H9 (cell line): ENCODE measurements at regions not wholly inside any gene's neighbourhood (a gene's known extent, or its start where the extent isn't known, plus 50 kb on each side); places are given as distances from the start of the nearest gene placed in this dataset.

Experiments used
- DNase-seq: peaks from one replicate; pipeline ENCODE4 v3.0.0-alpha.2; 2017
- H2AFZ ChIP-seq: one replicate; pipeline ENCODE4 v1.6.1; 2013; ENCODE audit warnings: mild to moderate bottlenecking, low read length, control low read depth, moderate library complexity
- H2AK5ac ChIP-seq: 2 replicates; pipeline ENCODE4 v1.6.1; 2013; ENCODE audit warnings: low read length, control low read depth, mixed read lengths; ENCODE audit not compliant: insufficient read length
- H2BK120ac ChIP-seq: one replicate; pipeline ENCODE4 v1.6.1; 2013; ENCODE audit warnings: low read depth, mild to moderate bottlenecking, low read length, control low read depth, inconsistent platforms; ENCODE audit not compliant: poor library complexity, severe bottlenecking
- H2BK12ac ChIP-seq: 2 replicates; pipeline ENCODE4 v1.6.1; 2013; ENCODE audit warnings: low read length, control low read depth, mixed read lengths, low read depth; ENCODE audit not compliant: insufficient read length
- H2BK15ac ChIP-seq: 2 replicates; pipeline ENCODE4 v1.6.1; 2013; ENCODE audit warnings: low read depth, low read length, control low read depth
- H2BK20ac ChIP-seq: one replicate; pipeline ENCODE4 v1.6.1; 2013; ENCODE audit warnings: low read depth, mild to moderate bottlenecking, low read length, control low read depth, inconsistent platforms; ENCODE audit not compliant: poor library complexity, severe bottlenecking
- H2BK5ac ChIP-seq: 2 replicates; pipeline ENCODE4 v1.6.1; 2013; ENCODE audit warnings: low read length, control low read depth, mixed read lengths; ENCODE audit not compliant: insufficient read length
- H3K14ac ChIP-seq: 2 replicates; pipeline ENCODE4 v1.6.1; 2013; ENCODE audit warnings: low read length, control low read depth; ENCODE audit not compliant: insufficient read depth
- H3K18ac ChIP-seq: 2 replicates; pipeline ENCODE4 v1.6.1; 2013; ENCODE audit warnings: low read depth, mild to moderate bottlenecking, mixed read lengths, low read length, control low read depth; ENCODE audit not compliant: insufficient read length
- H3K23ac ChIP-seq: 2 replicates; pipeline ENCODE4 v1.6.1; 2013; ENCODE audit warnings: low read length, control low read depth, mixed read lengths, low read depth; ENCODE audit not compliant: insufficient read length
- H3K23me2 ChIP-seq: 2 replicates; pipeline ENCODE4 v1.6.1; 2013; ENCODE audit warnings: low read depth, mild to moderate bottlenecking, mixed read lengths, low read length, control low read depth; ENCODE audit not compliant: insufficient read length, poor library complexity, severe bottlenecking
- H3K27ac ChIP-seq: 2 replicates; pipeline ENCODE4 v1.5.1; 2013; ENCODE audit warnings: low read length, control low read depth, mixed read lengths, low read depth; ENCODE audit not compliant: insufficient read length
- H3K27me3 ChIP-seq: 2 replicates; pipeline ENCODE4 v1.6.1; 2013; ENCODE audit warnings: low read length, control low read depth, inconsistent platforms; ENCODE audit not compliant: insufficient read depth
- H3K4ac ChIP-seq: 2 replicates; pipeline ENCODE4 v1.6.1; 2013; ENCODE audit warnings: low read depth, mild to moderate bottlenecking, control low read depth, inconsistent platforms, low read length, moderate library complexity
- H3K4me1 ChIP-seq: 2 replicates; pipeline ENCODE4 v1.6.1; 2013; ENCODE audit warnings: low read length, control low read depth, inconsistent platforms; ENCODE audit not compliant: insufficient read depth
- H3K4me2 ChIP-seq: 2 replicates; pipeline ENCODE4 v1.6.1; 2013; ENCODE audit warnings: low read length, control low read depth, mixed read lengths; ENCODE audit not compliant: insufficient read length, insufficient read depth
- H3K56ac ChIP-seq: 2 replicates; pipeline ENCODE4 v1.6.1; 2013; ENCODE audit warnings: low read depth, mild to moderate bottlenecking, mixed read lengths, low read length, control low read depth; ENCODE audit not compliant: insufficient read length
- H3K79me1 ChIP-seq: 2 replicates; pipeline ENCODE4 v1.6.1; 2013; ENCODE audit warnings: low read depth, mild to moderate bottlenecking, moderate library complexity, low read length, control low read depth, inconsistent platforms; ENCODE audit not compliant: insufficient read depth, poor library complexity, severe bottlenecking
- H3K79me2 ChIP-seq: 2 replicates; pipeline ENCODE4 v1.6.1; 2013; ENCODE audit warnings: low read length, control low read depth, inconsistent platforms; ENCODE audit not compliant: insufficient read depth
- H3K9ac ChIP-seq: 2 replicates; pipeline ENCODE4 v1.6.1; 2013; ENCODE audit warnings: low read length, control low read depth, mixed read lengths; ENCODE audit not compliant: insufficient read length; ENCODE audit errors: extremely low read depth
- H3K9me3 ChIP-seq: one replicate; pipeline ENCODE4 v1.6.1; 2013; ENCODE audit warnings: low read depth, low read length, inconsistent platforms; ENCODE audit not compliant: control insufficient read depth
- H3T11ph ChIP-seq: one replicate; pipeline ENCODE4 v1.6.1; 2013; ENCODE audit warnings: mild to moderate bottlenecking, low read length, control low read depth, inconsistent platforms
- H4K20me1 ChIP-seq: one replicate; pipeline ENCODE4 v1.6.1; 2013; ENCODE audit not compliant: control insufficient read depth, insufficient read length, insufficient read depth
- H4K5ac ChIP-seq: 2 replicates; pipeline ENCODE4 v1.6.1; 2013; ENCODE audit warnings: low read depth, mild to moderate bottlenecking, mixed read lengths, low read length, control low read depth; ENCODE audit not compliant: insufficient read length
- H4K8ac ChIP-seq: replicated peaks from 2 replicates; pipeline ENCODE4 v1.6.1; 2013; ENCODE audit warnings: low read length, control low read depth, mixed read lengths, low read depth; ENCODE audit not compliant: insufficient read length
- H4K91ac ChIP-seq: 2 replicates; pipeline ENCODE4 v1.6.1; 2013; ENCODE audit warnings: low read depth, mild to moderate bottlenecking, moderate library complexity, mixed read lengths, low read length, control low read depth; ENCODE audit not compliant: insufficient read length
- H3K27ac Mint-ChIP-seq, 3 experiments: 2 replicates in 2 of 3; 3 replicates in 1 of 3; pipeline ENCODE4 v1.8.0; 2020 to 2021; ENCODE audit warnings: mixed read lengths in 3 of 3, mild to moderate bottlenecking in 1 of 3, moderate library complexity in 1 of 3
- H3K27me3 Mint-ChIP-seq: 2 replicates; pipeline ENCODE4 v1.8.0; 2021; ENCODE audit warnings: low read depth, mild to moderate bottlenecking, moderate library complexity, mixed read lengths
- H3K36me3 Mint-ChIP-seq, 3 experiments: 2 replicates in 2 of 3; 3 replicates in 1 of 3; pipeline ENCODE4 v1.8.0; 2020 to 2021; ENCODE audit warnings: low read depth in 3 of 3, mixed read lengths in 3 of 3; ENCODE audit not compliant: insufficient read depth in 1 of 3
- H3K4me1 Mint-ChIP-seq, 2 experiments: 2 replicates each; pipeline ENCODE4 v1.8.0; 2020; ENCODE audit warnings: mixed read lengths in 2 of 2
- H3K4me3 Mint-ChIP-seq, 2 experiments: 2 replicates in 1 of 2; 3 replicates in 1 of 2; pipeline ENCODE4 v1.8.0; 2020 to 2021; ENCODE audit warnings: mild to moderate bottlenecking in 2 of 2, mixed read lengths in 2 of 2, moderate library complexity in 1 of 2
- H3K9me3 Mint-ChIP-seq, 2 experiments: 2 replicates in 1 of 2; 3 replicates in 1 of 2; pipeline ENCODE4 v1.8.0; 2020; ENCODE audit warnings: mild to moderate bottlenecking in 2 of 2, mixed read lengths in 2 of 2, moderate library complexity in 1 of 2
- CTCF ChIP-seq: fragments of 200-600 bp; sonication (generic); conservative IDR thresholded peaks from 3 replicates; pipeline ENCODE4 v1.8.0; 2021; ENCODE audit warnings: antibody characterized with exemption, mild to moderate bottlenecking
- whole genome bisulfite sequencing: extraction: QIAGEN DNeasy Blood & Tissue Kit; methylation state at CpG from one replicate; pipeline ENCODE4 v1.1.7; 2013; ENCODE audit warnings: missing lambda C conversion rate, low lambda C conversion rate, mixed read lengths; ENCODE audit not compliant: insufficient read length; ENCODE audit errors: extremely low coverage; 5-methylcytosine and 5-hydroxymethylcytosine counted together

GRCh38 chr1:95311014-95311413 lies 77.0 kb downstream of the RWDD3 start:
- H3K27ac Mint-ChIP-seq, result no peak overlapping the region
- WGBS, result no CpG with 5 or more reads among the region's 7 CpGs
- H3K27me3 Mint-ChIP-seq, result no peaks in the 10 kb centered on the region
- H2BK20ac ChIP-seq, result no peak overlapping the region
- H4K20me1 ChIP-seq, result no peaks in the 10 kb centered on the region
- H3K27ac ChIP-seq, result no peak overlapping the region
- H3K9me3 Mint-ChIP-seq, result no peaks in the 10 kb centered on the region
- H3K56ac ChIP-seq, result no peak overlapping the region
- H3K79me2 ChIP-seq, result no peaks in the 10 kb centered on the region
- no peaks in the 10 kb centered on the region for H3K79me1 ChIP-seq
- H2BK5ac ChIP-seq, result no peak overlapping the region
- no peak overlapping the region for H3K4me3 Mint-ChIP-seq
- no peak for DNase-seq
- no peak overlapping the region for H3K4me2 ChIP-seq
- H3K27me3 ChIP-seq, result no peaks in the 10 kb centered on the region
- peaks cover 22 to 32% of the 10 kb centered on the region in 2 experiments for H3K4me1 Mint-ChIP-seq
- H2AFZ ChIP-seq, result peak overlapping the region; percentile 22
- H3K23me2 ChIP-seq, result no peaks in the 10 kb centered on the region
- H3K23ac ChIP-seq, result no peak overlapping the region
- no peaks in the 10 kb centered on the region for H3K36me3 Mint-ChIP-seq
- no peaks in the 10 kb centered on the region; the same call in 1 of the 2 replicates for H3K4me1 ChIP-seq
- H2BK15ac ChIP-seq, result no peak overlapping the region
- H4K91ac ChIP-seq, result no peak overlapping the region
- H3K4ac ChIP-seq, result no peak overlapping the region
- no peak overlapping the region for H2BK12ac ChIP-seq
- no peak overlapping the region for H3K14ac ChIP-seq
- no peaks in the 10 kb centered on the region for H3K9me3 ChIP-seq
- no peak overlapping the region for H4K5ac ChIP-seq
- no peak overlapping the region for H2AK5ac ChIP-seq
- no peak overlapping the region for H4K8ac ChIP-seq
- H3K9ac ChIP-seq, result no peak overlapping the region
- TF ChIP-seq CTCF, result no peak
- H3K18ac ChIP-seq, result no peak overlapping the region
- H3T11ph ChIP-seq, result no peak overlapping the region
- H2BK120ac ChIP-seq, result no peak overlapping the region
